ENCODE measurements at regions not wholly inside any gene's neighbourhood (a gene's known extent, or its start where the extent isn't known, plus 50 kb on each side); places are given as distances from the start of the nearest gene placed in this dataset.

DNA sequence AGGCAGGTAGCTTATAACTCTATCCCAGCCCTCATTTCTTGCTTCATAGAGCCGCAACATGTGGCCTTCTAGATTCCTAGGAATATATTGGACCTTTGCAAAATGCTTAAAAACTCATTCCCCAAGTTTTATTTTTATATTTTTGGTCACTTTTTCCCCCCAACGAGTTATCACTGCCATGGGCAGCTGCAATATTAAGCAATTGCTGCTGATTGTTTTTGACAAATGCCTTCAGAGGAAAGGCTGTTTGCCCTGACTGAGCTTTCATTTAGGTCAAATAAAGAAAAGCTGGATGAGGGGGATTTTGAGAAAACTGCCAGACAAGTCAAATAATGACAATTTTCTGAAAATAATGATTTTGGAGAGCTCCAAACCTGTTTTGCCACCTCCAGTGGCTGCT, 976.9 kb upstream of the MBL2 start:
- no peak for DNase-seq

GRCh38 chr10:53748319-53748718, 975.7 kb upstream of the MBL2 start:
- no peak for DNase-seq

GRCh38 chr10:53744746-53745145, 972.2 kb upstream of the MBL2 start:
- no peak for DNase-seq

- no peak for DNase-seq
Observed at GRCh38 chr10:53744176-53744575, 971.6 kb upstream of the MBL2 start.

GRCh38 chr10:53737132-53737531, 964.5 kb upstream of the MBL2 start:
- DNase-seq, result no peak

DNA sequence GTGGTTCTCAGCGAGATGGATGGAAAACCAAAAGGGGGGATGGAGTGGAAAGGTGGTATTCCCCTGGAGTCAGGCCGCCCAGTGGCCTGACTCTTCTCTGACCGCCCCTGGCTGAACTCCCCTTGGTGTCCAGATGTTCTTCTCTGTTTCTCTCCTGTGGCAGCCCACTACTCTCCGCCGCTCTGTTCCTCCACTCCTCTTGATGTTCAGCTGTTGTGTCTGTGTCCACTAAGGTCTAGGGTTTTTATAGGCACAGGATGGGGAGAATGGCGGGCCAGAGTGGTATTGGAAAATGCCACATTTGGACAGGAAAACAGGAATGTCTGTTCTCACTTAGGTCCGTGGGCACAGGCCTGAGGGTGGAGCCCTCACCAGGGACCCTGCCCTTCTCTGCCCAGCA, 954.3 kb upstream of the MBL2 start:
- no peak for DNase-seq

DNA sequence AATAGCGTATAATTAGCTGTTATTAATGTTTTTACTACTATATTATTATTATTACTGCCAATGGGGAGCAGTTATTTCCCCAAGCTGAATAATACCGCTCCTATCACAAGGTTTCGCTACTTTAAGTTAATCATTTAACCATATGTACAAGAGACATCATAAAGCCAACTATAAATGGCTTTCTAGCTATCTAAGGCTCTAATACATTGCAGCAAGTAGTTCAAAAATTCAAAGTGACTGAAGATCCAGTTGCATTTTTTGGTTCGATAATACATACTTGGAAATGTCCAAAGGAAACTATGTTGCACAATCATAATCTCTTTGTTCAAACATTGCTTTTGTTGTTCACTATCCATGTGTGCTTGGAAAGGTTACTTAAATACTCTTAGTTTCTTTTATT, 952.0 kb upstream of the MBL2 start:
- no peak for DNase-seq

- DNase-seq, result no peak
Observed at GRCh38 chr10:53719658-53720057, 947.1 kb upstream of the MBL2 start.

DNA sequence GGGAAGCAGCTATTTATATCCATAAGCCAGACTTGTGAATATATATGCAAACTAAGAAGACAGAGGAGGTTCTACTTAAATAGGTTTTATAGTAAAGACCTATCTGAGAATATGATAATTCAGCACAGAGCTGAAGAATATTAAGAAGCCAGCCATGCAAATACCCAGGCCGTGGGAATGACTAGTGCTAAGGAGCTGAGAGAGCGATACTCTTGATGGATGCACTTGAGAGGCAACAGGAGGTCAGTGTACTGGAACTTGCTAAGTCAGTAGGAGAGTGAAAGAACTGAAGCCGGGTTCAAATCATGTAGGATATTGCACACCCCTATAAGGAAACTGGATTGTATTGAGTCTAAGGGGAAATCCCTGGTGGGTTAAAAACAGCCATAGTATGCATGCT, 943.6 kb upstream of the MBL2 start:
- DNase-seq, result no peak

GRCh38 chr10:53713431-53713830, 940.8 kb upstream of the MBL2 start:
- no peak for DNase-seq

DNA sequence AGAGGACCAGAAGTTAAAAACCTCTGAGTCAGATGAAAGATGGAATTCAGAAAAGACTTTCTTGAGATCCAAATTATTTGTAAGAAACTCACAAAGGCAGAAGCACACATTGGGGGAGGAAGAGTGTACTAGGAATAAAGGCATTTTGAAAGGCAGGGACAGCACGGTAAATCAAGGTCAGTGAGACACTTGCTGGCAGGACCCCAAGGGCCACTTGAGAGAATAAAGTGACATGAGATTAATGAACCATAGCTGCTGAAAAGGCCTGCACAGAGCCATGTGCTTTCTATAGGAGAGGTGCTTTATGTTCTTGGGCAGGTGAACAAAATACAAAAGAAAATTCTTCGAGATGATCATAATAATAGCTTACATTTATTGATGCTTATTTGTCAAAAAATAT, 929.9 kb upstream of the MBL2 start:
- peak; percentile 3 for DNase-seq

DNA sequence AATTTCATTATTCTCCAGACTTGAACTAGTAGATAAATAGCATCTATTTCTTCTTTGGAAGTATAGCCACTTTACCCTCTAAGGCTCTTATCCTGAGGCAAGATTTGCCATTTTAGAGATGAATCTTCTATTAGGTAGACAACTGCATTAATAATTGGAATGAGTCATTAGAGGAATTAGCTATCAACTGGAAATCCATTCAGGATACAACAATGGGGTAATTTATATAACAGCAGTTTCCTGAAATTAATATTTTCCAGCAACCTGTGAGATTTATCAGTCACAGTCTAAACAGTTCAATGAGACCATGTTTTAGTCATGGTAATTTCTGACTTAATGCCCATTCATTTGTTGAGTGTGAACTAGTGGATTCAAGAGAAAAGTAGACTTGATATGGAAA, 928.6 kb upstream of the MBL2 start:
- DNase-seq, result no peak

GRCh38 chr10:53700278-53700677, 927.7 kb upstream of the MBL2 start:
- DNase-seq, result peak; percentile 20

DNA sequence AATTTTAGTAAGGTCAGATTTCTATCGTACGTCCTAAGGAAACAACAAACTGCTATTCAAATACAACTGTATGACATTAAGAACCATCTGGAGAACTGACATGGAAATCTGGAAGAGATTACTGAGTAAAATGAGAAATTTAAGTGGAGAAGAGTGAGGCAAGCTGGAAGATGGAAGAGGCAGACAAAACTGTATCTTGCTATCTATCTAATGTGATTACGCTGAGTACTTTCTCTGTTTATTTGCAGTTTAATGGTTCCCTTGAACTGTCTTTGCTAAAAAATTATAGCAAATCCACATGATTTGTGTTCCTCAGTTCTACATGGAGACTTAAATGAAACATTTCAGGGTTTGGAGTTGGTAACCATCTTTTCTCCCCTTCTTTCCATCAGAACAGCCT, 927.1 kb upstream of the MBL2 start:
- DNase-seq, result peak; percentile 1

DNA sequence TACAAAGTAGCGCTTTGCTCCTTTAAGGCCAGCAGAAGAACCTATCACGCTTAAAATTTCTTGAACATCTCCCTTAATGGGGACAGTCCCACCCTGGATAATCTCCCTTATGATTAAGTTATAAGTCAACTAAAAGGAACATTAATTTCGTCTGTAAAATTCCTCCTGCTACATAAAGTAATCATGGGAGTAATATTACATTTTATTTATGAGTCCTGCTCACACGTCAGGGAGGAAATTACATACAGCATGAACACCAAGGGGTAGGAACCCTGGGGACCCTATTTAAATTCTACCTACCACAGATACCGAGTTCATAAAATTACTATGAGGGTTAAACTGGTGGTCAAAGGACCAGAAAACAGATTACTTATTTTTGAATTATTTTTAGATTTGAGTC, 926.6 kb upstream of the MBL2 start:
- DNase-seq, result peak; percentile 13

DNA sequence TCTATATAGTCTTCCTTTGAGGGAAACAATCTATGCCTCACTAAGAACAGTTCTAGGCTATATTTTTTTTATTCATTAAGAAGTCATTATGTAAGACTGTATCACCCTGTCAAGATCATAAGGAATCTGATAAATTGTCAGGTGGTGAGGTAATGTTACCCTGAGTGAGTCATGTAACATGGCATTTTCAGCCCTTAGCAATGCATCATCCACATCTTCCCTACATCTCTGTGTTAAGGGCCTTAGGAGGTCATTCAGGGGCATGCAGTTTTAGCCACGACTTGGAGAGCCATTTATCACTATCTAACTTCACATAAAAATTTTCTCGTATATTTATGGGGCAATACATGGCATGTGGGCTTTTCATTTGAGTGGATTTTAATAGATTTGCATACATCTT, 924.5 kb upstream of the MBL2 start:
- DNase-seq, result peak; percentile 1

DNA sequence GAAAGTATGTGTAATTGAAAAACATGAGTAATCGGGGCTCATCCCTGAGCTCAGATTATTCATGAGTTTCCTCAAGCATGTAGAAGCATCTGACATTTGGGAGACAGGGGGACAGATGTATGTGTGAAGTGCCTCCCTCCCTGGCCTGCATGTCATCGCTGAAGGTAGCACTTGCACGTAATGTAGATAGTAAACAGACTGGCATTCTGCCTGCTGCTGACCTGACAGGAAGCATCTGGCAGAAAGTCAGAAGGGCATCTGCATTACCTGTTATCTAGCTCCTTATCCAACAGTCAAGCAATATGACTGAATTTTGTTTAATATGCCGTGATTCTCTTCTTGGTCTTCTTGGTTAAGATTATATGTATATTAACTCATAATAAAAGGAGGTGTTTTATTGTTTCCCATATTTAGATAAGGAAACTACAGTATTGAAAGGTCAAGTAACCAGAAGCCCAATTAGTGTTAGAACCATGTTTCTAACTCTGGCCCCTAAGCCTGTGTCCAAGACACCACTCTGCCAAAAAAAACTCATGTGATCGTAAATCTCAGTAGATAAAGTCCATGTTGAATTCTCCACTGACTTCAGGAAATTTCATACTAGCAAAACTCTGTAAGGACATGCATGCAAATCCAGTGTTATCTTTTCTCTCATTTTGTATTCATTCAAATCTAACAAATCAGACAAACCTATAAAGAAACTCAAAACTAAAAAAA, 918.1 kb upstream of the MBL2 start:
- DNase-seq, result peak; percentile 64

DNA sequence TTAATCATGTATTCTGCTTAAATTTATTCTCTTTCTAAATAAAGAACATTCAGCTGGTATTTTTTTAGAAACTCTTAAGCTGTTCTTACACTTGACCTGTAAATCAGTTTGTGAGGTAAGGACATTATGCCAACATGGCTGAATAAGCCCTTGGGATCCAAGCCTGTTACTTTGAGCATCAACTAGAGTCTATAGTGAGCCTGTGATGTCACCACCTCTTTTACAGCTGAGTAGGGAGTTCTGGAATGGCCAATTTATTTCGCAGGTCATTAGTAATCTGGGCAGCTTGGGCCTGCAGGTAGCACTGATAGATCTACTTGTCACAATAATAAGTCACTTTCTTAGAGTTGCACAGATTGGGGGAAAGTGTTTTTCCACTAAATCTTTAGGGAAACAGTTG, 915.2 kb upstream of the MBL2 start:
- DNase-seq, result peak; percentile 0

DNA sequence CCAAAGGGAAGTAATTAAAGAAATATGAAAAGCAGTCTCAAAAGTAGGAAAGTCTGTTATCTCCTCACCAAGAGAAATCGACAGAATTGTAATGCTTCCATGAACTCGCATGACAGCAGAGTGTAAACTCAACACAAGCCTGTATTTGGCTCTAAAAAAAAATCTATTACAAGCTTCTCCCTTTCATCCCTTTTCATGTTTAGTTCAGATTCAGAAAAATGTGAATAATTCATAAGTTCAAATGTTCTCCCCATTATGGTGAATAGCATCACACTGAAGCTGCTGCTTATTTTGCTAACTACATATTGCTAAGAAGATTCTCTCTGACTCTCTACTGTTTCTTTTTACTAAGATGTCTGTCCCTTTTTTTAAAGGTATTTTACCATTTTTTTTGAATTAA, 910.3 kb upstream of the MBL2 start:
- no peak for DNase-seq

- no peak for DNase-seq
Observed at GRCh38 chr10:53682458-53682857, 909.9 kb upstream of the MBL2 start.

DNA sequence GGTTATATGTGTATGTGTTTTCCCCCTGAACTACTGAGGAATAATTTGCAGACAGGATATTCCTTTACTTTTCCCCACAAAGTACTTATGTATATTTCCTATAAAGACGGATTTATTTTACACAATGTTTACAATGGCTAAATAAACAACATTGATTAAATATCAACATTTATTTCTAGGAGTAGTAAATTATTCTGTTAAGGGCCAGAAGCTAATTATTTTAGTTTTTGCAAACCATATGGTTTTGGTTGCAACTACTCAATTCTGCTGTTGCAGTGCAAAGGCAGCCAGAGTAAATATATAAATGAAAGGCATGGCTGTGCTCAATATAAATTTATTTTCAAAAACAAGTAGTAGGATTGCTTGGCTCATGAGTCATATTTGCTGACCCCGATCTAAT, 907.1 kb upstream of the MBL2 start:
- no peak for DNase-seq

GRCh38 chr10:53675177-53675576, 902.6 kb upstream of the MBL2 start:
- DNase-seq, result peak; percentile 67

- no peak for DNase-seq
Observed at GRCh38 chr10:53667063-53667462, 894.5 kb upstream of the MBL2 start.

DNA sequence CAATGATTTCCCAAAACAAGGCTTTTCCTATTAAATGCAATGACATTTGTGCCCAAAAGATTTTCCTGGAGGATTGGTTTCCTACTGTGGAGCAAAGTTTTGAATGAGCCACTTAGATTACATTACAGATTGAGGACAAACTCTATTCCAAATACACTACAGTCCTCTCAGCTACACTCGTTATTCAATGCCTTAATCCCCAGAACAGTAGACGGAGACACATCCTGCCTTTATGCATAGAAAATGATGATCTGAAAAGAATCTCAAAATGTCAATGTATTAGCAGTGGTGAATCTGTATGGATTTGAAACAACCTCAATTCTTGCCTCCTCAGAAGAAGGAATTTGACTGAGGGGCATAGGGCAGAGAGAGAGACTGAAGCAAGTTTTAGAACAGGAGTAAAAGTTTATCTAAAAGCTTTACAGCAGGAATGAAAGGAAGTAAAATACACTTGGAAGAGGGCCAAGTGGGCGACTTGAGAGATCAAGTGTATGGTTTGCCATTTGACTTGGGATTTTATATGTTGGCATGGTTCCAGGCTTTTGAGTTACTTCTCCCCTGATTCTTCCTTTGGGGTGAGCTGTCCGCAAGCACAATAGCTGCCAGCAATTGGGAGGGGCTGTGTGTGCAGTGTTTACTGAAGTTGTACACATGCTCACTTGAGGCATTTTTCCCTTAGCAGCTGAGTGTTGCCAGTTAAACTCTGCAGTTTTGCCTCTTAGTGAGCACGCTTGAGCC, 891.9 kb upstream of the MBL2 start:
- DNase-seq, result peak; percentile 66

- no peak for DNase-seq
Observed at GRCh38 chr10:53650794-53651193, 878.2 kb upstream of the MBL2 start.
